HEK293 (cell line): ENCODE measurements at regions not wholly inside any gene's neighbourhood (a gene's known extent, or its start where the extent isn't known, plus 50 kb on each side); places are given as distances from the start of the nearest gene placed in this dataset.

Source experiments
- CTCF ChIA-PET: fragments of 350-600 bp; formaldehyde crosslinking; extraction: SDS; loops from one replicate; lab custom pipeline; 2021; ENCODE audit warnings: antibody characterized with exemption; lab: Yijun Ruan, JAX
- POLR2A ChIA-PET: fragments of 300-600 bp; formaldehyde crosslinking; extraction: SDS; loops from one replicate; lab custom pipeline; 2020; ENCODE audit warnings: antibody characterized with exemption, inconsistent platforms; lab: Yijun Ruan, JAX
- H3K27ac ChIP-seq: fragments of 200-500 bp; sonication (Bioruptor generic); 2 replicates; pipeline ENCODE4 v1.5.1; 2014; ENCODE audit warnings: low read depth, low read length, control low read depth, inconsistent platforms; ENCODE audit errors: extremely low read depth
- H3K36me3 ChIP-seq, 2 experiments: fragments of 200-500 bp in 1 of 2; sonication (Bioruptor generic) in 1 of 2; 1 replicate in 1 of 2; 2 replicates in 1 of 2; pipeline ENCODE4 v1.5.1; 2014 to 2017; ENCODE audit warnings: inconsistent platforms in 2 of 2, low read length in 2 of 2; ENCODE audit not compliant: control insufficient read depth in 2 of 2, insufficient read depth in 1 of 2
- H3K4me1 ChIP-seq: fragments of 200-500 bp; sonication (Bioruptor generic); 2 replicates; pipeline ENCODE4 v1.5.1; 2014; ENCODE audit warnings: mild to moderate bottlenecking, low read length, inconsistent platforms; ENCODE audit not compliant: control insufficient read depth, insufficient read depth
- H3K4me3 ChIP-seq: 2 replicates; pipeline ENCODE4 v1.5.1; 2011; ENCODE audit warnings: low read depth, mild to moderate bottlenecking, control low read depth, low read length, moderate library complexity
- H3K9me3 ChIP-seq: fragments of 200-500 bp; sonication (Bioruptor generic); 2 replicates; pipeline ENCODE4 v1.5.1; 2014; ENCODE audit warnings: low read depth, low read length, inconsistent platforms; ENCODE audit not compliant: control insufficient read depth, insufficient read depth
- TRIM28 ChIP-seq: IDR thresholded peaks from 2 replicates; pipeline ENCODE4 v1.6.1; 2011; ENCODE audit warnings: low read length, control low read depth, borderline replicate concordance
- ZNF138 ChIP-seq: fragments of 450-650 bp; formaldehyde crosslinking; IDR thresholded peaks from 2 replicates; pipeline ENCODE4 v1.5.1; 2016; ENCODE audit warnings: missing biosample characterization, missing genetic modification characterization, borderline replicate concordance
- ZNF169 ChIP-seq: fragments of 450-650 bp; formaldehyde crosslinking; IDR thresholded peaks from 2 replicates; pipeline ENCODE4 v1.5.1; 2016; ENCODE audit warnings: missing biosample characterization, missing genetic modification characterization
- ZNF473 ChIP-seq: fragments of 450-650 bp; formaldehyde crosslinking; IDR thresholded peaks from 2 replicates; pipeline ENCODE4 v1.5.1; 2017; ENCODE audit warnings: missing biosample characterization, missing genetic modification characterization
- ZNF510 ChIP-seq: fragments of 450-650 bp; formaldehyde crosslinking; IDR thresholded peaks from 2 replicates; pipeline ENCODE4 v1.5.1; 2018; ENCODE audit warnings: mild to moderate bottlenecking, missing genetic modification characterization, missing biosample characterization; ENCODE audit not compliant: insufficient replicate concordance
- ZNF521 ChIP-seq: fragments of 450-650 bp; formaldehyde crosslinking; IDR thresholded peaks from 2 replicates; pipeline ENCODE4 v1.5.1; 2017; ENCODE audit warnings: missing biosample characterization, mild to moderate bottlenecking, missing genetic modification characterization
- ZNF529 ChIP-seq: fragments of 450-650 bp; formaldehyde crosslinking; IDR thresholded peaks from 2 replicates; pipeline ENCODE4 v1.5.1; 2017; ENCODE audit warnings: missing genetic modification characterization, missing biosample characterization; ENCODE audit not compliant: insufficient replicate concordance
- ZNF549 ChIP-seq: fragments of 450-650 bp; IDR thresholded peaks from 2 replicates; pipeline ENCODE4 v1.5.1; 2018; ENCODE audit warnings: missing biosample characterization, missing genetic modification characterization, mild to moderate bottlenecking, inconsistent platforms, moderate library complexity
- ZNF596 ChIP-seq: fragments of 450-650 bp; IDR thresholded peaks from 2 replicates; pipeline ENCODE4 v1.5.0; 2018; ENCODE audit warnings: missing biosample characterization, mild to moderate bottlenecking, missing genetic modification characterization, moderate library complexity
- ZNF660 ChIP-seq: fragments of 450-650 bp; IDR thresholded peaks from 2 replicates; pipeline ENCODE4 v1.5.1; 2018; ENCODE audit warnings: missing biosample characterization, mild to moderate bottlenecking, missing genetic modification characterization
- TF ChIP-seq, protein P1 (sequence below): fragments of 450-650 bp; formaldehyde crosslinking; IDR thresholded peaks from 2 replicates; pipeline ENCODE4 v1.5.1; 2016; ENCODE audit warnings: missing biosample characterization, missing genetic modification characterization
- TF ChIP-seq, protein P2 (sequence below): fragments of 450-650 bp; formaldehyde crosslinking; conservative IDR thresholded peaks from 2 replicates; pipeline ENCODE4 v1.5.1; 2016; ENCODE audit warnings: low read depth, missing biosample characterization, missing genetic modification characterization
- TF ChIP-seq, protein P3 (sequence below): fragments of 450-650 bp; formaldehyde crosslinking; IDR thresholded peaks from 2 replicates; pipeline ENCODE4 v1.5.1; 2016; ENCODE audit warnings: missing biosample characterization, missing genetic modification characterization, borderline replicate concordance
- TF ChIP-seq, protein P4 (sequence below): fragments of 450-650 bp; formaldehyde crosslinking; IDR thresholded peaks from 2 replicates; pipeline ENCODE4 v1.5.1; 2016; ENCODE audit warnings: missing biosample characterization, missing genetic modification characterization
- TF ChIP-seq, protein P5 (sequence below): fragments of 450-650 bp; formaldehyde crosslinking; IDR thresholded peaks from 2 replicates; pipeline ENCODE4 v1.5.1; 2016; ENCODE audit warnings: missing biosample characterization, missing genetic modification characterization

DNA sequence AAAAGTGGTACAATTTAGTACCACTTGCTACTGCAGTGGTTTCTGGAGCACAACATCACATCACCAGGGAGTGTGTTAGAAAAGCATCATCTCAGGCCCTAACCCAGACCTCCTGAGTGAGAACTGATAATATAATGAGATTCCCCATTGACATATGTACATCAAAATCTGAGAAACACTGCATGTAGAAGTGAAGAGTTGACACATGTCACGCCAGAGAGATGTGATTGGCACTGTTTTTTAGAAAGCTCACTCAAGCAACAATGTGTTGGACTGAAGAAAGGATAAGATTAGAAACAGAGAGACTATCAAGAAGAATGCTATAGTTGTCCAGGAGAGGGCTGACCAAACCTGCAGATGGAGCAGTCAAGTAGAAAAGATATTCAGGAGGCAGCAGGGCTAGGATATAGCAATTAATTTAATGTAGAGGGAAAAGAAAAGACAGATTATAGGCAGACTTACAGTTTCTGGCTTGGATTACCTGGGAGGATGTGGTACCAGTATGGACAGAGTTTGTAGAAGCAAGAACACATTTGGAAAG, 324.4 kb upstream of the ADAMTSL1 start:
- H3K27ac ChIP-seq: no peak overlapping the region
- H3K9me3 ChIP-seq: no peaks in the 10 kb centered on the region
- no peak overlapping the region for H3K4me3 ChIP-seq
- ChIA-PET CTCF (no interaction called here), POLR2A (no interaction called here)
- H3K36me3 ChIP-seq: no peaks in the 10 kb centered on the region
- no peaks in the 10 kb centered on the region for H3K4me1 ChIP-seq
- TF ChIP-seq, protein P1, sequence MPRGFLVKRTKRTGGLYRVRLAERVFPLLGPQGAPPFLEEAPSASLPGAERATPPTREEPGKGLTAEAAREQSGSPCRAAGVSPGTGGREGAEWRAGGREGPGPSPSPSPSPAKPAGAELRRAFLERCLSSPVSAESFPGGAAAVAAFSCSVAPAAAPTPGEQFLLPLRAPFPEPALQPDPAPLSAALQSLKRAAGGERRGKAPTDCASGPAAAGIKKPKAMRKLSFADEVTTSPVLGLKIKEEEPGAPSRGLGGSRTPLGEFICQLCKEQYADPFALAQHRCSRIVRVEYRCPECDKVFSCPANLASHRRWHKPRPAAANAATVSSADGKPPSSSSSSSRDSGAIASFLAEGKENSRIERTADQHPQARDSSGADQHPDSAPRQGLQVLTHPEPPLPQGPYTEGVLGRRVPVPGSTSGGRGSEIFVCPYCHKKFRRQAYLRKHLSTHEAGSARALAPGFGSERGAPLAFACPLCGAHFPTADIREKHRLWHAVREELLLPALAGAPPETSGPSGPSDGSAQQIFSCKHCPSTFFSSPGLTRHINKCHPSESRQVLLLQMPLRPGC: no peak
- TF ChIP-seq ZNF596 (tag by site-specific recombination): no peak

DNA sequence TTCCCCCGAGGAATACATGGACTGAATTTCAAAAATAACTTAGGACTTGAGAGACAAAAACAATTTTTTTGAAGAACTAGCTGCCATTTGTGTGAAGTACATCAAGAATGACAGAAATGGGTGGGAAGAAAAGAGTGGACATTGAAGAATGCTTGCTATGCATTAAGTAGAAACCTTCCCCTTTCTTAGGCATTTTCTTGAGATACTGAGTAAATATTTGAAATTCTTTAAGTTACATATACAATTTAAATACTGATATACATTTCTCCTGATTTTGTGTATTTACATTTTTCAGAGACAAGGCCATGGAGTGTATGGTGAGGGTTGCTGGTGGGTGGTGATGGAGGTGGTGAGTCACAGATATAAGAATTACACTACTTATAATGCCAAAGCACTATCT, 319.3 kb upstream of the ADAMTSL1 start:
- TF ChIP-seq, protein P2, sequence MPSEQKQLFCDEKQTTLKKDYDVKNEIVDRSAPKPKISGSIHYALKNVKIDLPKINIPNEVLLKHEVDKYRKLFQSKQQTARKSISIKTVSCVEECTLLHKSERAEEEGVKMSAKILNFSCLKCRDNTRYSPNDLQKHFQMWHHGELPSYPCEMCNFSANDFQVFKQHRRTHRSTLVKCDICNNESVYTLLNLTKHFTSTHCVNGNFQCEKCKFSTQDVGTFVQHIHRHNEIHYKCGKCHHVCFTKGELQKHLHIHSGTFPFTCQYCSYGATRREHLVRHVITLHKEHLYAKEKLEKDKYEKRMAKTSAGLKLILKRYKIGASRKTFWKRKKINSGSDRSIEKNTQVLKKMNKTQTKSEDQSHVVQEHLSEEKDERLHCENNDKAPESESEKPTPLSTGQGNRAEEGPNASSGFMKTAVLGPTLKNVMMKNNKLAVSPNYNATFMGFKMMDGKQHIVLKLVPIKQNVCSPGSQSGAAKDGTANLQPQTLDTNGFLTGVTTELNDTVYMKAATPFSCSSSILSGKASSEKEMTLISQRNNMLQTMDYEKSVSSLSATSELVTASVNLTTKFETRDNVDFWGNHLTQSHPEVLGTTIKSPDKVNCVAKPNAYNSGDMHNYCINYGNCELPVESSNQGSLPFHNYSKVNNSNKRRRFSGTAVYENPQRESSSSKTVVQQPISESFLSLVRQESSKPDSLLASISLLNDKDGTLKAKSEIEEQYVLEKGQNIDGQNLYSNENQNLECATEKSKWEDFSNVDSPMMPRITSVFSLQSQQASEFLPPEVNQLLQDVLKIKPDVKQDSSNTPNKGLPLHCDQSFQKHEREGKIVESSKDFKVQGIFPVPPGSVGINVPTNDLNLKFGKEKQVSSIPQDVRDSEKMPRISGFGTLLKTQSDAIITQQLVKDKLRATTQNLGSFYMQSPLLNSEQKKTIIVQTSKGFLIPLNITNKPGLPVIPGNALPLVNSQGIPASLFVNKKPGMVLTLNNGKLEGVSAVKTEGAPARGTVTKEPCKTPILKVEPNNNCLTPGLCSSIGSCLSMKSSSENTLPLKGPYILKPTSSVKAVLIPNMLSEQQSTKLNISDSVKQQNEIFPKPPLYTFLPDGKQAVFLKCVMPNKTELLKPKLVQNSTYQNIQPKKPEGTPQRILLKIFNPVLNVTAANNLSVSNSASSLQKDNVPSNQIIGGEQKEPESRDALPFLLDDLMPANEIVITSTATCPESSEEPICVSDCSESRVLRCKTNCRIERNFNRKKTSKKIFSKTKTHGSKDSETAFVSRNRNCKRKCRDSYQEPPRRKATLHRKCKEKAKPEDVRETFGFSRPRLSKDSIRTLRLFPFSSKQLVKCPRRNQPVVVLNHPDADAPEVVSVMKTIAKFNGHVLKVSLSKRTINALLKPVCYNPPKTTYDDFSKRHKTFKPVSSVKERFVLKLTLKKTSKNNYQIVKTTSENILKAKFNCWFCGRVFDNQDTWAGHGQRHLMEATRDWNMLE: no peak
- TF ChIP-seq ZNF138: no peak
- TF ChIP-seq, protein P3, sequence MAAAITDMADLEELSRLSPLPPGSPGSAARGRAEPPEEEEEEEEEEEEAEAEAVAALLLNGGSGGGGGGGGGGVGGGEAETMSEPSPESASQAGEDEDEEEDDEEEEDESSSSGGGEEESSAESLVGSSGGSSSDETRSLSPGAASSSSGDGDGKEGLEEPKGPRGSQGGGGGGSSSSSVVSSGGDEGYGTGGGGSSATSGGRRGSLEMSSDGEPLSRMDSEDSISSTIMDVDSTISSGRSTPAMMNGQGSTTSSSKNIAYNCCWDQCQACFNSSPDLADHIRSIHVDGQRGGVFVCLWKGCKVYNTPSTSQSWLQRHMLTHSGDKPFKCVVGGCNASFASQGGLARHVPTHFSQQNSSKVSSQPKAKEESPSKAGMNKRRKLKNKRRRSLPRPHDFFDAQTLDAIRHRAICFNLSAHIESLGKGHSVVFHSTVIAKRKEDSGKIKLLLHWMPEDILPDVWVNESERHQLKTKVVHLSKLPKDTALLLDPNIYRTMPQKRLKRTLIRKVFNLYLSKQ (tag by site-specific recombination): no peak
- no peak for TF ChIP-seq ZNF549
- TF ChIP-seq ZNF473 (tag by site-specific recombination): no peak
- no peak for TF ChIP-seq ZNF510 (tag by site-specific recombination)
- no peak for TF ChIP-seq ZNF169
- TF ChIP-seq ZNF660 (tag by site-specific recombination): no peak
- TF ChIP-seq ZNF521 (tag by site-specific recombination): no peak
- no peak for TF ChIP-seq ZNF529 (tag by site-specific recombination)
- TF ChIP-seq, protein P4, sequence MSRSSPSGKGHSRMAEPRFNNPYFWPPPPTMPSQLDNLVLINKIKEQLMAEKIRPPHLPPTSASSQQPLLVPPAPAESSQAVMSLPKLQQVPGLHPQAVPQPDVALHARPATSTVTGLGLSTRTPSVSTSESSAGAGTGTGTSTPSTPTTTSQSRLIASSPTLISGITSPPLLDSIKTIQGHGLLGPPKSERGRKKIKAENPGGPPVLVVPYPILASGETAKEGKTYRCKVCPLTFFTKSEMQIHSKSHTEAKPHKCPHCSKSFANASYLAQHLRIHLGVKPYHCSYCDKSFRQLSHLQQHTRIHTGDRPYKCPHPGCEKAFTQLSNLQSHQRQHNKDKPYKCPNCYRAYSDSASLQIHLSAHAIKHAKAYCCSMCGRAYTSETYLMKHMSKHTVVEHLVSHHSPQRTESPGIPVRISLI (tag by site-specific recombination): no peak
- TF ChIP-seq TRIM28: no peak
- TF ChIP-seq, protein P5, sequence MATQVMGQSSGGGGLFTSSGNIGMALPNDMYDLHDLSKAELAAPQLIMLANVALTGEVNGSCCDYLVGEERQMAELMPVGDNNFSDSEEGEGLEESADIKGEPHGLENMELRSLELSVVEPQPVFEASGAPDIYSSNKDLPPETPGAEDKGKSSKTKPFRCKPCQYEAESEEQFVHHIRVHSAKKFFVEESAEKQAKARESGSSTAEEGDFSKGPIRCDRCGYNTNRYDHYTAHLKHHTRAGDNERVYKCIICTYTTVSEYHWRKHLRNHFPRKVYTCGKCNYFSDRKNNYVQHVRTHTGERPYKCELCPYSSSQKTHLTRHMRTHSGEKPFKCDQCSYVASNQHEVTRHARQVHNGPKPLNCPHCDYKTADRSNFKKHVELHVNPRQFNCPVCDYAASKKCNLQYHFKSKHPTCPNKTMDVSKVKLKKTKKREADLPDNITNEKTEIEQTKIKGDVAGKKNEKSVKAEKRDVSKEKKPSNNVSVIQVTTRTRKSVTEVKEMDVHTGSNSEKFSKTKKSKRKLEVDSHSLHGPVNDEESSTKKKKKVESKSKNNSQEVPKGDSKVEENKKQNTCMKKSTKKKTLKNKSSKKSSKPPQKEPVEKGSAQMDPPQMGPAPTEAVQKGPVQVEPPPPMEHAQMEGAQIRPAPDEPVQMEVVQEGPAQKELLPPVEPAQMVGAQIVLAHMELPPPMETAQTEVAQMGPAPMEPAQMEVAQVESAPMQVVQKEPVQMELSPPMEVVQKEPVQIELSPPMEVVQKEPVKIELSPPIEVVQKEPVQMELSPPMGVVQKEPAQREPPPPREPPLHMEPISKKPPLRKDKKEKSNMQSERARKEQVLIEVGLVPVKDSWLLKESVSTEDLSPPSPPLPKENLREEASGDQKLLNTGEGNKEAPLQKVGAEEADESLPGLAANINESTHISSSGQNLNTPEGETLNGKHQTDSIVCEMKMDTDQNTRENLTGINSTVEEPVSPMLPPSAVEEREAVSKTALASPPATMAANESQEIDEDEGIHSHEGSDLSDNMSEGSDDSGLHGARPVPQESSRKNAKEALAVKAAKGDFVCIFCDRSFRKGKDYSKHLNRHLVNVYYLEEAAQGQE (tag by site-specific recombination): no peak
- no peaks in the 10 kb centered on the region for H3K36me3 ChIP-seq
- no peak overlapping the region for H3K27ac ChIP-seq
- ChIA-PET CTCF (no interaction called here), POLR2A (no interaction called here)
- H3K4me3 ChIP-seq: no peak overlapping the region
- no peaks in the 10 kb centered on the region for H3K4me1 ChIP-seq
- H3K9me3 ChIP-seq: no peaks in the 10 kb centered on the region
